ENCODE measurements at regions not wholly inside any gene's neighbourhood (a gene's known extent, or its start where the extent isn't known, plus 50 kb on each side); places are given as distances from the start of the nearest gene placed in this dataset.

- no peak for DNase-seq
Measured at GRCh38 chrX:88424541-88424940, 322.5 kb upstream of the CPXCR1 start.

DNA sequence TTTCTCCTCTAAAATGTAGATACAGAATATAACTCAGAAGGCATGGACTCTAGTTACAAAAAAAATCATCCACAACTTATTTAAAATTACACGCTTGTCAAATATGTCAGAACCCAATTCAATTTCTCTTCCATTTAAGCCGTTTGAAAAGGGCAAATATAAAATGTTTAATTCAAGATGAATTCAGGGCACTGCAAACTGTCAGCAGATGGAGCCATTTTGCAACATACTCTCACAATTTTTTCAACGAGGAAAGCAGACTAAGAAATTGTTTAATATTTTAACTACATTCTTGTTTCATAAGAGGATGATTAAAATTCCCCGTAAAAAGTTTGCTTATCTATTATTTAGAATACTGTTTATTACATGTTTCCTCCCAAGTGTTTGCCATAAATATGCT, 321.3 kb upstream of the CPXCR1 start:
- DNase-seq = no peak

- no peak for DNase-seq
Measured at GRCh38 chrX:88437563-88437962, 309.5 kb upstream of the CPXCR1 start.

- no peak for DNase-seq
Measured at GRCh38 chrX:88438209-88438608, 308.8 kb upstream of the CPXCR1 start.

- no peak for DNase-seq
Measured at GRCh38 chrX:88439935-88440334, 307.1 kb upstream of the CPXCR1 start.
